Right ventricle myocardium superior (tissue), 1 donor: ENCODE measurements at regions not wholly inside any gene's neighbourhood (a gene's known extent, or its start where the extent isn't known, plus 50 kb on each side); places are given as distances from the start of the nearest gene placed in this dataset.

Source experiments
- ATAC-seq: fragments of 200-7000 bp; cut with Tn5 transposase; one replicate; pipeline ENCODE4 v1.9.1; 2020; ENCODE audit warnings: mild to moderate bottlenecking; ENCODE audit not compliant: poor library complexity
- DNase-seq: peaks from one replicate; pipeline ENCODE4 v3.0.0-alpha.2; 2020
- intact Hi-C: fragments of 100-400 bp; cut with DNase I; formaldehyde crosslinking; loops from one replicate; pipeline ENCODE4 v1.11.2; 2022
- donor health status: DM: no; HTN: yes; CAD: no; lungs with severe emphysema.

GRCh38 chr1:14531519-14531918, 67.0 kb upstream of the KAZN start:
- ATAC-seq (no peak), DNase-seq (no peak)
- intact Hi-C loops: no loop called here

- intact Hi-C loops: no loop called here
- ATAC-seq (no peak), DNase-seq (no peak)
Observed at GRCh38 chr1:14535619-14536355, 62.7 kb upstream of the KAZN start.

- DNase-seq (no peak), ATAC-seq (no peak)
- intact Hi-C loops: no loop called here
Observed at GRCh38 chr1:14538335-14538734, 60.1 kb upstream of the KAZN start.

- no peak for DNase-seq
- no peak for ATAC-seq
- intact Hi-C loops: no loop called here
Observed at GRCh38 chr1:14539309-14539708, 59.2 kb upstream of the KAZN start.

- DNase-seq (no peak), ATAC-seq (no peak)
- intact Hi-C loops: no loop called here
Observed at GRCh38 chr1:14539953-14540563, 58.4 kb upstream of the KAZN start.

- intact Hi-C loops: no loop called here
- ATAC-seq: no peak
- DNase-seq: no peak
Observed at GRCh38 chr1:14541348-14541747, 57.1 kb upstream of the KAZN start.

GRCh38 chr1:14543191-14543840, 55.2 kb upstream of the KAZN start:
- DNase-seq (no peak), ATAC-seq (peak; percentile 63)
- intact Hi-C loops: no loop called here

GRCh38 chr1:14544319-14544718, 54.2 kb upstream of the KAZN start:
- ATAC-seq: no peak
- intact Hi-C loops: no loop called here
- DNase-seq: no peak

GRCh38 chr1:14545422-14546025, 53.0 kb upstream of the KAZN start:
- no peak for DNase-seq
- intact Hi-C loops: no loop called here
- no peak for ATAC-seq

GRCh38 chr1:14546416-14546815, 52.1 kb upstream of the KAZN start:
- ATAC-seq (no peak), DNase-seq (no peak)
- intact Hi-C loops: no loop called here
